NCI-H2029 treated with DMSO at 0.1 percent for 48 hours (cell line): ENCODE measurements at regions not wholly inside any gene's neighbourhood (a gene's known extent, or its start where the extent isn't known, plus 50 kb on each side); places are given as distances from the start of the nearest gene placed in this dataset.

ENCODE experiments used
- DNase-seq: peaks from one replicate; lab custom pipeline; 2025; lab: John Stamatoyannopoulos, UW

GRCh38 chr7:94054130-94054529, 50.0 kb upstream of the BET1 start:
- no peak for DNase-seq

GRCh38 chr7:94055963-94056362, 51.8 kb upstream of the BET1 start:
- DNase-seq: no peak

GRCh38 chr7:94056796-94057207, 52.6 kb upstream of the BET1 start:
- DNase-seq: no peak

- no peak for DNase-seq
Measured at GRCh38 chr7:94057955-94058354, 53.8 kb upstream of the BET1 start.

GRCh38 chr7:94059746-94060145, 55.6 kb upstream of the BET1 start:
- DNase-seq: no peak

- no peak for DNase-seq
Measured at GRCh38 chr7:94060752-94061151, 56.6 kb upstream of the BET1 start.

- no peak for DNase-seq
Measured at GRCh38 chr7:94061326-94061725, 57.2 kb upstream of the BET1 start.

GRCh38 chr7:94062372-94062771, 58.2 kb upstream of the BET1 start:
- no peak for DNase-seq

GRCh38 chr7:94064541-94065191, 60.5 kb upstream of the BET1 start:
- DNase-seq: no peak

GRCh38 chr7:94067047-94067446, 62.9 kb upstream of the BET1 start:
- DNase-seq: no peak

GRCh38 chr7:94067506-94067905, 63.4 kb upstream of the BET1 start:
- DNase-seq: no peak

GRCh38 chr7:94069162-94069739, 65.1 kb upstream of the BET1 start:
- no peak for DNase-seq

GRCh38 chr7:94080551-94080950, 76.4 kb upstream of the BET1 start:
- DNase-seq: no peak

- DNase-seq: no peak
Measured at GRCh38 chr7:94082126-94082525, 78.0 kb upstream of the BET1 start.

- peak; percentile 50 for DNase-seq
Measured at GRCh38 chr7:94087664-94088352, 83.7 kb upstream of the BET1 start.

GRCh38 chr7:94088560-94088959, 84.4 kb upstream of the BET1 start:
- DNase-seq: no peak

- DNase-seq: no peak
Measured at GRCh38 chr7:94089806-94090205, 85.7 kb upstream of the BET1 start.

- DNase-seq: no peak
Measured at GRCh38 chr7:94092980-94093379, 88.8 kb upstream of the BET1 start.

- DNase-seq: no peak
Measured at GRCh38 chr7:94094298-94094697, 90.1 kb upstream of the BET1 start.

GRCh38 chr7:94095316-94096009, 91.3 kb upstream of the BET1 start:
- no peak for DNase-seq

GRCh38 chr7:94099679-94100078, 95.5 kb upstream of the BET1 start:
- DNase-seq: no peak

- no peak for DNase-seq
Measured at GRCh38 chr7:94100723-94101345, 96.7 kb upstream of the BET1 start.

- DNase-seq: no peak
Measured at GRCh38 chr7:94104301-94104700, 100.1 kb upstream of the BET1 start.
